GM23338 (cell line): ENCODE measurements at regions not wholly inside any gene's neighbourhood (a gene's known extent, or its start where the extent isn't known, plus 50 kb on each side); places are given as distances from the start of the nearest gene placed in this dataset.

Experiments used
- ATAC-seq: fragments of 200-7000 bp; cut with Tn5 transposase; 3 replicates; pipeline ENCODE4 v1.9.1; 2020
- DNase-seq: peaks from one replicate; pipeline ENCODE4 v3.0.0-alpha.2; 2015; ENCODE audit warnings: low spot score
- H2AFZ ChIP-seq: fragments of 200-600 bp; sonication (generic); 2 replicates; pipeline ENCODE4 v1.8.0; 2016; ENCODE audit warnings: antibody characterized with exemption, mild to moderate bottlenecking, moderate library complexity
- H3F3A ChIP-seq: fragments of 200-600 bp; sonication (generic); replicated peaks from 2 replicates; pipeline ENCODE4 v1.8.0; 2017; ENCODE audit warnings: antibody characterized with exemption, mixed run types, low read depth
- H3K27ac ChIP-seq: fragments of 200-600 bp; sonication (generic); 2 replicates; pipeline ENCODE4 v1.6.1; 2016; ENCODE audit warnings: low read depth
- H3K27me3 ChIP-seq: fragments of 200-600 bp; sonication (generic); 2 replicates; pipeline ENCODE4 v1.8.0; 2016; ENCODE audit warnings: mild to moderate bottlenecking, mixed run types, moderate library complexity; ENCODE audit not compliant: insufficient read depth
- H3K36me3 ChIP-seq: fragments of 200-600 bp; sonication (generic); 2 replicates; pipeline ENCODE4 v1.8.0; 2016; ENCODE audit warnings: mild to moderate bottlenecking; ENCODE audit not compliant: insufficient read depth
- H3K4me1 ChIP-seq: fragments of 200-600 bp; sonication (generic); 2 replicates; pipeline ENCODE4 v1.8.0; 2016; ENCODE audit warnings: mild to moderate bottlenecking, moderate library complexity; ENCODE audit not compliant: insufficient read depth
- H3K4me2 ChIP-seq: fragments of 200-600 bp; sonication (generic); 2 replicates; pipeline ENCODE4 v1.7.1; 2017; ENCODE audit warnings: mixed run types
- H3K4me3 ChIP-seq: fragments of 200-600 bp; sonication (generic); 2 replicates; pipeline ENCODE4 v1.6.1; 2016; ENCODE audit warnings: mixed run types
- H3K79me2 ChIP-seq: fragments of 200-600 bp; sonication (generic); replicated peaks from 2 replicates; pipeline ENCODE4 v1.8.0; 2017; ENCODE audit warnings: mild to moderate bottlenecking; ENCODE audit not compliant: insufficient read depth
- H3K9me2 ChIP-seq: fragments of 200-600 bp; sonication (generic); 2 replicates; pipeline ENCODE4 v1.8.0; 2017; ENCODE audit not compliant: insufficient read depth
- H4K20me1 ChIP-seq: fragments of 200-600 bp; sonication (generic); replicated peaks from 2 replicates; pipeline ENCODE4 v1.8.0; 2017; ENCODE audit warnings: mild to moderate bottlenecking; ENCODE audit not compliant: insufficient read depth
- H3K27ac Mint-ChIP-seq: 2 replicates; pipeline ENCODE4 v1.8.0; 2020; ENCODE audit warnings: inconsistent platforms, mild to moderate bottlenecking, moderate library complexity, mixed read lengths
- H3K27me3 Mint-ChIP-seq: 3 replicates; pipeline ENCODE4 v1.8.0; 2022; ENCODE audit warnings: low read depth, mild to moderate bottlenecking, moderate library complexity, mixed read lengths, inconsistent platforms; ENCODE audit not compliant: insufficient read depth, poor library complexity
- H3K36me3 Mint-ChIP-seq: 3 replicates; pipeline ENCODE4 v1.8.0; 2021; ENCODE audit warnings: low read depth, mild to moderate bottlenecking, inconsistent platforms, moderate library complexity, mixed read lengths
- H3K4me1 Mint-ChIP-seq: 3 replicates; pipeline ENCODE4 v1.8.0; 2020; ENCODE audit warnings: mild to moderate bottlenecking, inconsistent platforms, mixed read lengths
- H3K4me3 Mint-ChIP-seq: 3 replicates; pipeline ENCODE4 v1.8.0; 2021; ENCODE audit warnings: moderate library complexity, mild to moderate bottlenecking, inconsistent platforms, mixed read lengths
- H3K9me3 Mint-ChIP-seq: 3 replicates; pipeline ENCODE4 v1.8.0; 2020; ENCODE audit warnings: moderate library complexity, mild to moderate bottlenecking, inconsistent platforms, mixed read lengths
- CREB1 ChIP-seq: fragments of 250-450 bp; sonication (Bioruptor Pico); IDR thresholded peaks from 2 replicates; pipeline ENCODE4 v1.5.0; 2020; ENCODE audit warnings: low read depth, mild to moderate bottlenecking, moderate library complexity
- JUNB ChIP-seq: IDR thresholded peaks from one replicate; pipeline ENCODE4 v1.6.1; 2016; ENCODE audit warnings: antibody characterized with exemption; ENCODE audit not compliant: unreplicated experiment
- NANOG ChIP-seq: IDR thresholded peaks from 2 replicates; pipeline ENCODE4 v1.6.1; 2016; ENCODE audit warnings: antibody characterized with exemption, borderline replicate concordance
- POLR2AphosphoS5 ChIP-seq: IDR thresholded peaks from 2 replicates; pipeline ENCODE4 v1.6.1; 2016; ENCODE audit warnings: antibody characterized with exemption, low read depth
- STAT1 ChIP-seq: IDR thresholded peaks from one replicate; pipeline ENCODE4 v1.6.1; 2016; ENCODE audit warnings: antibody characterized with exemption; ENCODE audit not compliant: unreplicated experiment
- ZNF114 ChIP-seq: fragments of 250-450 bp; sonication (Bioruptor Pico); IDR thresholded peaks from 2 replicates; pipeline ENCODE4 v1.5.0; 2020; ENCODE audit warnings: mild to moderate bottlenecking, moderate library complexity
- ZNF331 ChIP-seq: fragments of 250-450 bp; sonication (Bioruptor Pico); IDR thresholded peaks from 2 replicates; pipeline ENCODE4 v1.5.0; 2020; ENCODE audit warnings: low read depth, mild to moderate bottlenecking, moderate library complexity
- TF ChIP-seq, protein P1 (sequence below), 2 experiments: fragments of 200-600 bp in 1 of 2; sonication (generic) in 1 of 2; conservative IDR thresholded peaks; 2 replicates each; pipeline versions ENCODE4 v1.5.1 to v1.6.1; 2016 to 2017; ENCODE audit warnings: antibody characterized with exemption in 2 of 2, low read depth in 2 of 2, mild to moderate bottlenecking in 2 of 2, moderate library complexity in 1 of 2
- TF ChIP-seq, protein P2 (sequence below): IDR thresholded peaks from one replicate; pipeline ENCODE4 v1.6.1; 2018; ENCODE audit warnings: antibody characterized with exemption; ENCODE audit not compliant: unreplicated experiment
- TF ChIP-seq, protein P3 (sequence below): fragments of 250-450 bp; sonication (Bioruptor Pico); IDR thresholded peaks from 2 replicates; pipeline ENCODE4 v1.5.0; 2020; ENCODE audit warnings: mild to moderate bottlenecking, moderate library complexity

DNA sequence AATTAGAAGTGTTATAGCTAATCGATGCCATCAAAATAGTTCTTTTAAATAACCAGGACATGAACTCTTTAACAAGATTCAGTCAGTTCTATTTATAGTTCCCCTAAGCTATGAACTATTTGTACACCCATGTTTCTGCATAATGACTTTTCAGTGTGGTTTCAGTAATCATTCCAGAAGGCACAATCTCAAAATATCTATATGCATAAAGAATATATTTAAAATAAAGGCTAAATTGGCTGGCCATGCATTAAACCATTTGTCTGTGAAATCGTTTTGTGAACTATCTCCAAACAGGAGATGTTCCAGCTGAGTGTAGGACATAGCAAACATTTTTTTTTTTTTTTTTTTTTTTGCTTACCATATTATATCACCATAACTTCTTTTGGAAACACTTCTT lies 719.3 kb downstream of the PLCL1 start (continued):
- TF ChIP-seq, protein P1, sequence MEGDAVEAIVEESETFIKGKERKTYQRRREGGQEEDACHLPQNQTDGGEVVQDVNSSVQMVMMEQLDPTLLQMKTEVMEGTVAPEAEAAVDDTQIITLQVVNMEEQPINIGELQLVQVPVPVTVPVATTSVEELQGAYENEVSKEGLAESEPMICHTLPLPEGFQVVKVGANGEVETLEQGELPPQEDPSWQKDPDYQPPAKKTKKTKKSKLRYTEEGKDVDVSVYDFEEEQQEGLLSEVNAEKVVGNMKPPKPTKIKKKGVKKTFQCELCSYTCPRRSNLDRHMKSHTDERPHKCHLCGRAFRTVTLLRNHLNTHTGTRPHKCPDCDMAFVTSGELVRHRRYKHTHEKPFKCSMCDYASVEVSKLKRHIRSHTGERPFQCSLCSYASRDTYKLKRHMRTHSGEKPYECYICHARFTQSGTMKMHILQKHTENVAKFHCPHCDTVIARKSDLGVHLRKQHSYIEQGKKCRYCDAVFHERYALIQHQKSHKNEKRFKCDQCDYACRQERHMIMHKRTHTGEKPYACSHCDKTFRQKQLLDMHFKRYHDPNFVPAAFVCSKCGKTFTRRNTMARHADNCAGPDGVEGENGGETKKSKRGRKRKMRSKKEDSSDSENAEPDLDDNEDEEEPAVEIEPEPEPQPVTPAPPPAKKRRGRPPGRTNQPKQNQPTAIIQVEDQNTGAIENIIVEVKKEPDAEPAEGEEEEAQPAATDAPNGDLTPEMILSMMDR (conservative IDR thresholded peaks at IDR 0.05; ENCODE audit: low read depth in 2 of 2), result no peak
- TF ChIP-seq ZNF331 (CRISPR knock-in tag), result no peak
- TF ChIP-seq, protein P2, sequence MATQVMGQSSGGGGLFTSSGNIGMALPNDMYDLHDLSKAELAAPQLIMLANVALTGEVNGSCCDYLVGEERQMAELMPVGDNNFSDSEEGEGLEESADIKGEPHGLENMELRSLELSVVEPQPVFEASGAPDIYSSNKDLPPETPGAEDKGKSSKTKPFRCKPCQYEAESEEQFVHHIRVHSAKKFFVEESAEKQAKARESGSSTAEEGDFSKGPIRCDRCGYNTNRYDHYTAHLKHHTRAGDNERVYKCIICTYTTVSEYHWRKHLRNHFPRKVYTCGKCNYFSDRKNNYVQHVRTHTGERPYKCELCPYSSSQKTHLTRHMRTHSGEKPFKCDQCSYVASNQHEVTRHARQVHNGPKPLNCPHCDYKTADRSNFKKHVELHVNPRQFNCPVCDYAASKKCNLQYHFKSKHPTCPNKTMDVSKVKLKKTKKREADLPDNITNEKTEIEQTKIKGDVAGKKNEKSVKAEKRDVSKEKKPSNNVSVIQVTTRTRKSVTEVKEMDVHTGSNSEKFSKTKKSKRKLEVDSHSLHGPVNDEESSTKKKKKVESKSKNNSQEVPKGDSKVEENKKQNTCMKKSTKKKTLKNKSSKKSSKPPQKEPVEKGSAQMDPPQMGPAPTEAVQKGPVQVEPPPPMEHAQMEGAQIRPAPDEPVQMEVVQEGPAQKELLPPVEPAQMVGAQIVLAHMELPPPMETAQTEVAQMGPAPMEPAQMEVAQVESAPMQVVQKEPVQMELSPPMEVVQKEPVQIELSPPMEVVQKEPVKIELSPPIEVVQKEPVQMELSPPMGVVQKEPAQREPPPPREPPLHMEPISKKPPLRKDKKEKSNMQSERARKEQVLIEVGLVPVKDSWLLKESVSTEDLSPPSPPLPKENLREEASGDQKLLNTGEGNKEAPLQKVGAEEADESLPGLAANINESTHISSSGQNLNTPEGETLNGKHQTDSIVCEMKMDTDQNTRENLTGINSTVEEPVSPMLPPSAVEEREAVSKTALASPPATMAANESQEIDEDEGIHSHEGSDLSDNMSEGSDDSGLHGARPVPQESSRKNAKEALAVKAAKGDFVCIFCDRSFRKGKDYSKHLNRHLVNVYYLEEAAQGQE, result no peak
- TF ChIP-seq NANOG, result no peak

DNA sequence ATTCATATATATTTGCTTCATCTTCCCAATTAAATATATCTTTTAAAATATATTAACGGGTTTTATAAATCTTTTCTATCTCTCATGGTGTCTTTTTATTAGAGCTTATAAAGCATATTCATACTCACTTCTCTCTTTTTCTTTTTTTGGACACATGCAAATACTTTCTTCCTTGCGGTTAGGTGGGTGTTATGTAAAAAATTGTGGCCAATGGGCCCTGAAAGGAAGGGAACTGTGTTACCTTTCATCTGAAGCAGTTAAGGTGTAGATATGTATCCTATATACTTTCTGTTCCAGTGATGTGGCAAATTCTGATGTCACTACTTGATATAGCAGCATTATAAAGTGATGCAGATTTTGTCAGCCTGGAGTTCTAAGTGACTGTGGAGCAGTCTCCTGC lies 714.5 kb downstream of the PLCL1 start:
- H3K36me3 ChIP-seq, result no peaks in the 10 kb centered on the region
- H4K20me1 ChIP-seq, result no peaks in the 10 kb centered on the region
- ATAC-seq (no peak), DNase-seq (no peak)
- no peak overlapping the region for H2AFZ ChIP-seq
- H3K4me2 ChIP-seq, result no peak overlapping the region
- Mint-ChIP-seq H3K4me3 (no peak overlapping the region), H3K4me1 (no peaks in the 10 kb centered on the region), H3K9me3 (no peaks in the 10 kb centered on the region), H3K27ac (no peak overlapping the region), H3K27me3 (no peaks in the 10 kb centered on the region), H3K36me3 (no peaks in the 10 kb centered on the region)
- H3K9me2 ChIP-seq, result no peaks in the 10 kb centered on the region
- no peak overlapping the region for H3K4me3 ChIP-seq
- H3K27me3 ChIP-seq, result no peaks in the 10 kb centered on the region
- H3K4me1 ChIP-seq, result no peaks in the 10 kb centered on the region
- H3F3A ChIP-seq, result no peaks in the 10 kb centered on the region
- no peaks in the 10 kb centered on the region for H3K79me2 ChIP-seq
- no peak overlapping the region for H3K27ac ChIP-seq
- TF ChIP-seq, protein P3, sequence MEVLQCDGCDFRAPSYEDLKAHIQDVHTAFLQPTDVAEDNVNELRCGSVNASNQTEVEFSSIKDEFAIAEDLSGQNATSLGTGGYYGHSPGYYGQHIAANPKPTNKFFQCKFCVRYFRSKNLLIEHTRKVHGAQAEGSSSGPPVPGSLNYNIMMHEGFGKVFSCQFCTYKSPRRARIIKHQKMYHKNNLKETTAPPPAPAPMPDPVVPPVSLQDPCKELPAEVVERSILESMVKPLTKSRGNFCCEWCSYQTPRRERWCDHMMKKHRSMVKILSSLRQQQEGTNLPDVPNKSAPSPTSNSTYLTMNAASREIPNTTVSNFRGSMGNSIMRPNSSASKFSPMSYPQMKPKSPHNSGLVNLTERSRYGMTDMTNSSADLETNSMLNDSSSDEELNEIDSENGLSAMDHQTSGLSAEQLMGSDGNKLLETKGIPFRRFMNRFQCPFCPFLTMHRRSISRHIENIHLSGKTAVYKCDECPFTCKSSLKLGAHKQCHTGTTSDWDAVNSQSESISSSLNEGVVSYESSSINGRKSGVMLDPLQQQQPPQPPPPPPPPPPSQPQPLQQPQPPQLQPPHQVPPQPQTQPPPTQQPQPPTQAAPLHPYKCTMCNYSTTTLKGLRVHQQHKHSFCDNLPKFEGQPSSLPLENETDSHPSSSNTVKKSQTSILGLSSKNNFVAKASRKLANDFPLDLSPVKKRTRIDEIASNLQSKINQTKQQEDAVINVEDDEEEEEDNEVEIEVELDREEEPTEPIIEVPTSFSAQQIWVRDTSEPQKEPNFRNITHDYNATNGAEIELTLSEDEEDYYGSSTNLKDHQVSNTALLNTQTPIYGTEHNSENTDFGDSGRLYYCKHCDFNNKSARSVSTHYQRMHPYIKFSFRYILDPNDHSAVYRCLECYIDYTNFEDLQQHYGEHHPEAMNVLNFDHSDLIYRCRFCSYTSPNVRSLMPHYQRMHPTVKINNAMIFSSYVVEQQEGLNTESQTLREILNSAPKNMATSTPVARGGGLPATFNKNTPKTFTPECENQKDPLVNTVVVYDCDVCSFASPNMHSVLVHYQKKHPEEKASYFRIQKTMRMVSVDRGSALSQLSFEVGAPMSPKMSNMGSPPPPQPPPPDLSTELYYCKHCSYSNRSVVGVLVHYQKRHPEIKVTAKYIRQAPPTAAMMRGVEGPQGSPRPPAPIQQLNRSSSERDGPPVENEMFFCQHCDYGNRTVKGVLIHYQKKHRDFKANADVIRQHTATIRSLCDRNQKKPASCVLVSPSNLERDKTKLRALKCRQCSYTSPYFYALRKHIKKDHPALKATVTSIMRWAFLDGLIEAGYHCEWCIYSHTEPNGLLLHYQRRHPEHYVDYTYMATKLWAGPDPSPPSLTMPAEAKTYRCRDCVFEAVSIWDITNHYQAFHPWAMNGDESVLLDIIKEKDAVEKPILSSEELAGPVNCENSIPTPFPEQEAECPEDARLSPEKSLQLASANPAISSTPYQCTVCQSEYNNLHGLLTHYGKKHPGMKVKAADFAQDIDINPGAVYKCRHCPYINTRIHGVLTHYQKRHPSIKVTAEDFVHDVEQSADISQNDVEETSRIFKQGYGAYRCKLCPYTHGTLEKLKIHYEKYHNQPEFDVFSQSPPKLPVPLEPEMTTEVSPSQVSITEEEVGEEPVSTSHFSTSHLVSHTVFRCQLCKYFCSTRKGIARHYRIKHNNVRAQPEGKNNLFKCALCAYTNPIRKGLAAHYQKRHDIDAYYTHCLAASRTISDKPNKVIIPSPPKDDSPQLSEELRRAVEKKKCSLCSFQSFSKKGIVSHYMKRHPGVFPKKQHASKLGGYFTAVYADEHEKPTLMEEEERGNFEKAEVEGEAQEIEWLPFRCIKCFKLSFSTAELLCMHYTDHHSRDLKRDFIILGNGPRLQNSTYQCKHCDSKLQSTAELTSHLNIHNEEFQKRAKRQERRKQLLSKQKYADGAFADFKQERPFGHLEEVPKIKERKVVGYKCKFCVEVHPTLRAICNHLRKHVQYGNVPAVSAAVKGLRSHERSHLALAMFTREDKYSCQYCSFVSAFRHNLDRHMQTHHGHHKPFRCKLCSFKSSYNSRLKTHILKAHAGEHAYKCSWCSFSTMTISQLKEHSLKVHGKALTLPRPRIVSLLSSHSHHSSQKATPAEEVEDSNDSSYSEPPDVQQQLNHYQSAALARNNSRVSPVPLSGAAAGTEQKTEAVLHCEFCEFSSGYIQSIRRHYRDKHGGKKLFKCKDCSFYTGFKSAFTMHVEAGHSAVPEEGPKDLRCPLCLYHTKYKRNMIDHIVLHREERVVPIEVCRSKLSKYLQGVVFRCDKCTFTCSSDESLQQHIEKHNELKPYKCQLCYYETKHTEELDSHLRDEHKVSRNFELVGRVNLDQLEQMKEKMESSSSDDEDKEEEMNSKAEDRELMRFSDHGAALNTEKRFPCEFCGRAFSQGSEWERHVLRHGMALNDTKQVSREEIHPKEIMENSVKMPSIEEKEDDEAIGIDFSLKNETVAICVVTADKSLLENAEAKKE (CRISPR knock-in tag), result no peak
- TF ChIP-seq STAT1 (no peak), ZNF114 (CRISPR knock-in tag) (no peak), POLR2AphosphoS5 (no peak), NANOG (no peak), CREB1 (CRISPR knock-in tag) (no peak), ZNF331 (CRISPR knock-in tag) (no peak), JUNB (no peak)
- TF ChIP-seq, protein P1 (conservative IDR thresholded peaks at IDR 0.05; ENCODE audit: low read depth in 2 of 2), result no peak
